ENCODE measurements at regions not wholly inside any gene's neighbourhood (a gene's known extent, or its start where the extent isn't known, plus 50 kb on each side); places are given as distances from the start of the nearest gene placed in this dataset.

- DNase-seq (ENCODE audit: low read depth) = no peak
- H3K4me3 ChIP-seq (ENCODE audit: low read depth, low read length) = no peak overlapping the region
- TF ChIP-seq CTCF (conservative IDR thresholded peaks at IDR 0.05; ENCODE audit: low read depth, low read length) = no peak
These were observed 371.9 kb downstream of the GABRG1 start for GRCh38 chr4:45751877-45752530.

- no peak overlapping the region for H3K4me3 ChIP-seq (ENCODE audit: low read depth, low read length)
- TF ChIP-seq CTCF (conservative IDR thresholded peaks at IDR 0.05; ENCODE audit: low read depth, low read length) = no peak
- DNase-seq (ENCODE audit: low read depth) = no peak
These were observed 373.1 kb downstream of the GABRG1 start for GRCh38 chr4:45750721-45751120.

GRCh38 chr4:45745741-45746140, 378.1 kb downstream of the GABRG1 start:
- no peak for TF ChIP-seq CTCF (conservative IDR thresholded peaks at IDR 0.05; ENCODE audit: low read depth, low read length)
- no peak for DNase-seq (ENCODE audit: low read depth)
- no peak overlapping the region for H3K4me3 ChIP-seq (ENCODE audit: low read depth, low read length)

GRCh38 chr4:45741897-45742296, 382.0 kb downstream of the GABRG1 start:
- DNase-seq (ENCODE audit: low read depth) = no peak
- H3K4me3 ChIP-seq (ENCODE audit: low read depth, low read length) = no peak overlapping the region

GRCh38 chr4:45732161-45732560, 391.7 kb downstream of the GABRG1 start:
- DNase-seq (ENCODE audit: low read depth) = no peak
- no peak for TF ChIP-seq CTCF (conservative IDR thresholded peaks at IDR 0.05; ENCODE audit: low read depth, low read length)
- H3K4me3 ChIP-seq (ENCODE audit: low read depth, low read length) = no peak overlapping the region

More at GRCh38 chr4:45741897-45742296, 382.0 kb downstream of the GABRG1 start:
- TF ChIP-seq CTCF (conservative IDR thresholded peaks at IDR 0.05; ENCODE audit: low read depth, low read length) = peak; percentile 44

GRCh38 chr4:45716093-45716492, 407.8 kb downstream of the GABRG1 start:
- no peak for TF ChIP-seq CTCF (conservative IDR thresholded peaks at IDR 0.05; ENCODE audit: low read depth, low read length)
- H3K4me3 ChIP-seq (ENCODE audit: low read depth, low read length) = no peak overlapping the region
- no peak for DNase-seq (ENCODE audit: low read depth)

GRCh38 chr4:45713996-45714395, 409.9 kb downstream of the GABRG1 start:
- DNase-seq (ENCODE audit: low read depth) = no peak
- no peak overlapping the region for H3K4me3 ChIP-seq (ENCODE audit: low read depth, low read length)
- no peak for TF ChIP-seq CTCF (conservative IDR thresholded peaks at IDR 0.05; ENCODE audit: low read depth, low read length)

Data from epithelial cell of proximal tubule (primary cell).